Inflammatory macrophage (primary cell): ENCODE measurements at regions not wholly inside any gene's neighbourhood (a gene's known extent, or its start where the extent isn't known, plus 50 kb on each side); places are given as distances from the start of the nearest gene placed in this dataset.
A peak's percentile ranks its signal among the peaks of the same experiment; 100 is the strongest.

ENCODE experiments used
- DNase-seq, 2 donors: peaks; one replicate each; pipeline ENCODE4 v3.0.0-alpha.2; 2020 to 2022

- DNase-seq: no peak
Observed at GRCh38 chr6:14335071-14335470, 217.5 kb downstream of the CD83 start.

GRCh38 chr6:14337152-14337551, 219.6 kb downstream of the CD83 start:
- peak; percentile 34 to 78 for DNase-seq

- no peak for DNase-seq
Observed at GRCh38 chr6:14339172-14339571, 221.6 kb downstream of the CD83 start.

GRCh38 chr6:14339711-14340584, 222.4 kb downstream of the CD83 start:
- DNase-seq: no peak

DNA sequence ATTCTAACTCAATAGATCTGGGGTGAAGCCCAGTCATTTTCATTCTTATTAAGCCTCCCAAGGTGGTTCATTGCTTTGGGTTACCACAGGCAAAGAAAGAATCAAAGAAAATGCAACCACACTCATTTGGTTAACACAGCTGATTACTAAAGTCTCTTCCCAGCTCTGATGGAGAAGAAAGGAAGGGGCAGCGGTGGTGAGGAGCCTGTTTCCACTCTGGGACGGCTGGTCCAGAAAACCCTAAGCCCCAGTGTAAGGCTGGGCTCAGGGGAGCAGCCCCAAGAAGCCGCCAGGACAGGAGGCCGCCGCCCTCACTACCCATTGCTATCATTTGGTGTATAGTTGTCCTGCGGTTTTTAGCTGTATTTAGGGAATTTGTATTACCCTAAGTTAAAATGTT, 226.9 kb downstream of the CD83 start:
- DNase-seq: no peak

- peak; percentile 6 to 13 for DNase-seq
Observed at GRCh38 chr6:14348389-14348788, 230.8 kb downstream of the CD83 start.

DNA sequence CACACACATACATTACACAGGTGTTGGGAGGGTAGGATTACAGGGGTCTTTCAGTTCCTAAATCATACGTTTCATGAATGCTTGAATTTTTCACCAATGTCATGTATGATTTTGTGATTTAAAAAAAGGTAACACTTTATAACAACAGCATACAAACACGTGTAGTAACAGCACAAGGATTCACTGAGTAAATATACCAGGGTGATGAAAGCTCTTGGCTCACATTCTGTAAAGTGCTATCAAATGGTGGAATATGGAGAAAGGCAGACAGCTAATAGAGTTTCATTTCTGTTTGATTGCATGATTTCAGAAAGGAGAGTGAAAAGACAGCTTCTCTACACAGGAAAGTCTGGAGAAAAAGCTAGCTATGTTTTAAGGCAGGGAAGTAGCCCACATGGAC, 231.9 kb downstream of the CD83 start:
- no peak for DNase-seq

DNA sequence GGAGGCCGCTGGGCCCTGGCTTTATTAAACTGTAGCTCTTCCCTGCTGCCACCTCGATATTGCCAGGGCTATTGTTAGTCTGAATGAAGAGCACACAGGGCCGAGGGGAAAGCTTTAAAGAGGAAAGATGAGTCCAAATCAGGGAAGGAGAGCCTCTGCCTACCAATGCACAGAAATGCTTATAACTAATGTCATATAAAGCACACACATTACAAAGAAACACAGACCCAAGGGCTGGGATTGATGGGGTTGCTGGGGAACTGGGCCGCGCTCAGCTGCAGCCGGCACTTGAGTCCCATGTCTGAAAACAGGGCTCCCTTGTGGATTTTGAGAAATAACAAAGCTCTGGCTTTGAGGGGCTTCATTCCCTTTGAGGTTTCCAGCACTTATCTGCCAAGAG, 232.6 kb downstream of the CD83 start:
- no peak for DNase-seq

- DNase-seq: no peak
Observed at GRCh38 chr6:14353281-14353680, 235.7 kb downstream of the CD83 start.

DNA sequence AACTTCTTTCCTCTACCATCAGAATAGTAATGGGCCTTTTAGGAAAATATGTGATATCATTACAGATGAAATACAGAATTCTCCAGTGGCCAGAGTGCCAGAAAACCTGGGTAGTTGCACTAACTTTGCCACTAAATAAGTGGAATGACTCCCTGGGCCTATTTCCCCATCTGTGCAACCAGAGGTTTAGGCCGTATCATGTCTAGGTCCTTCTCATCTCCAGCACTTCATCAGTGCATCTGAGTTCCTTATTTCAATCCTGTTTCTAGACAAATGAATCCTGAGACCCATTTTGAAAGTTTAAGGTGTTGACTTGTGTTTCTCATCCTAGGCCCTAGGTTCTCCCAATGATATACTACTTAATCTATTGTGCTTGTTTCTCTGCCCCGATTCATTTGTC, 236.2 kb downstream of the CD83 start:
- DNase-seq: no peak

DNA sequence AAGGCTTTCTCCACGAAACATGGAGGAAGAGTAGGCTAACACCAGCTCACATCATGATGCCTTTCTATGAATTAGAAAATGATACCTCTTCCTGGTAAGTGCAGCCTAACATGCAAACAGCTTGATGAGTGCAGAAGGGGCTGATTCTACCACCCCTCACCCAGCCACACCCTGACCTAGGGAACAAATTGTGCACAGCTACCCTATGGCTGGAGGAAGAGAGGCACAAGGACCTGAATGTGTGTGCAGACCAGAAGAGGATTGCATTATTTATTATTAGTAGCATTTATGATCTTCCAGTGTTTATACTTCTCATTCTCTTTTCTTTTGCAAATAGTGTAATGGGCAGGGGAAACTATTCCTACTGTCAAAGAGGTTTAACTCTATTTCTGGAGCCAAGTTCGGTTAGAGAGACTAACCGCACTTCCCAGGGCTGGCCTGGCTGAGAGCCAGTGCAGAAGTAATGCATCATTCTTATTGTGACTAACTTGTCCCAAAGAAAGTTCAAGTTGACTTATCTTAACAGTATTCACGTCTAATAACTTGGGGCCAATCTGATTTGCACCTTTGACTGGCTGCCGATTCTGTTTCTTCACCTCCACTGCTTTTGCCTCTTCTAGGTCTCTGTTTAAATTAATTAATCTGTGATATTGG, 237.5 kb downstream of the CD83 start:
- peak; percentile 51 to 61 for DNase-seq

DNA sequence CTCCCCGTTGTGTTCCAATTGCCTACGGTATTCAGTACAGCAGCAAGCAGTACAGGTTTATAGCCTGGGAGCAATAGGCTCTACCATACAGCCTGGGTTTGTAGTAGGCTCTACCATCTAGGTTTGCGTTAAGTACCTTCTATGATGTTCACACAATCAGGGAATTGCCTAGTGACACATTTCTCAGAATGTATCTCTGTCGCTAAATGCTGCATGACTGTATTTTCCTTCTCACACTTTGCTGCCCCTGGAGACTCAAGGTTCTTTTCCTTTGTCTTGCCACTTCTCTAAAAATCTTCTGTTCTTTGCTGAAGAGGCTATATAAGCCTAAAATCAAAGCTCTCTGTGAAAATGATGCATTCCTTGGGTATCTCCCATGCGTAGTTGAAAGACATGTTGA, 241.9 kb downstream of the CD83 start:
- DNase-seq: no peak

- no peak for DNase-seq
Observed at GRCh38 chr6:14360565-14360964, 243.0 kb downstream of the CD83 start.

DNA sequence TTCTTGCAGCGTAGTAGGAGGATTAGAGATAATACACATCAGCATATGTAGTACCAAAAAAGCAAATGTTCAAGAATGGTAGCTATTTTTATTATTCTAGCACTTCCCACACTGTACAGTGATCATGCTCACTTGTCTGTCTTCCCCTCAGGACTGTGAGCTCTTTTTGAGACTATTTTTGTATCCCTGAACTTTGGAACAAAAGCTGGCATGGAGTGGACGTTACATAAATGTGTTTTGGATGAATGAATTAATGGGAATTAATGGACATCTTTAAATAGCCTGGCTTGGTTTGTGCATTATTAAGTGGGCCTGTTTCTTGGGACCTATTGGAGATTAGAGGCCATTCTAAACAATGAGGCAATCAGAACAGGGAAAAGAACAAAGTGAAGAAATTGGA, 243.7 kb downstream of the CD83 start:
- no peak for DNase-seq

DNA sequence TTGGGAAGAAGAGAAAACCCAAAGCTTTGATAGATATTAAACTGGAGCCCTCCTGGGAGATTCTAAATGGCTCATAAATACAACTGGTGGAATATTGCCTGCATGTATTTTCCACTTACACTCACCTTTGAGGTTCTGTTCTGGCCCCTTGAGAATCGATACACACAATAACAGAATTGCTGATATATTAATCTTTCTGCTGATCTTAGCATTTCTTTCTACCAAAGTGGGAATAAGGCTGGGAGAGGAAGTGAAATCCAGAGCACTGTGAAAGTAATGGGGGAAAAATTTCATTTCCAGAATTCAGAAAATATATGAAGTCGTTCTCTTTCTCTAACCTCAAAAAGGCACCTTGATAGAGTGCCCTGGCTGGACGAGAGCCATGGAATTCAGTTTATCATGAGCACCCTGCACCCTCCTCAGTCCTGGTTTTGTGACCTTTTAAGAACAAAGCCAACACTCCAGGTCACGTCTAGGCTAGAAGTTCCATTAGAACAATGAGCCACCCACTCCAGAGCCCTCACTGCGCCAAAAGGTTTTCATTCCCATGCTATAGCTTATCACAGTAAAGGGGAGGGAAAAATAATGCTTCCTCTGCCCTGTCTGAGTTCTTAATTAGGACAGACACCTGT, 244.5 kb downstream of the CD83 start:
- no peak for DNase-seq

DNA sequence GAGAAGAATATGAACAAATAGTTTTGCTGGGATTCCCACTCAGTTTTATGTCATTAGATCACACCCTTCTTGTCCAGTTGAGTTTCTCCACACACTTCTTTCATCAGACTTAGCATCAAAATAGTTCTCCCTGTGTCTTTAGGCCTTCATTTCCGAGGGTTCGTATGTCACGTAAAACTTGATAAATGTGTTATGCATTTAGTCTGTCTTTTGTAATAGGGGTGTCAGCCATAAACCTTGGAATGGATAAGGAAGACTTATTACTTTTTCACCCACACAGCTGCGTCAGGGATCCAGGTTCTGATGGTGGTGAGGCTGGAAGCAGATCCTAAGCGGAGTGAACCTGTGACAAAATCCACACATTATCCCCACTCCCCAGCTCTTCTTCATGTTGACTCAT, 246.8 kb downstream of the CD83 start:
- DNase-seq: no peak

GRCh38 chr6:14365393-14365792, 247.8 kb downstream of the CD83 start:
- no peak for DNase-seq

DNA sequence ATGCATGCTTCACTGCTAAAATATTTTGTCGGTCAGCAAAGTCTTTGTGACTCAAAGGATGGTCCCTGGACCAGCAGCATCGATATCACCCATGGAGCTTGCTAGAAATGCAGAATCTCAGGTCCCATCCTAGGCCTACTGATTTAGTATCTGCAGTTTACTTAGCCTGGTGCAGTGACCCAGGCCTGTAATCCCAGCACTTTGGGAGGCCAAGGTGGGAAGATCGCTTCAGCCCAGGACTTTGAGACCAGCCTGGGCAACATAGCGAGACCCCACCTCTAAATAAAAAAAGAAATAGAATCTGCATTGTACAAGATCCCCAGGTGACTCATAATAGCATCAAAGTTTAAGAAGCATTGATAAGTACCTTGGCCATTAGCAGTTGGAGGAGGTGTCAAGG, 248.7 kb downstream of the CD83 start:
- DNase-seq: no peak

GRCh38 chr6:14366872-14367271, 249.3 kb downstream of the CD83 start:
- DNase-seq: no peak

- no peak for DNase-seq
Observed at GRCh38 chr6:14367296-14367695, 249.7 kb downstream of the CD83 start.

DNA sequence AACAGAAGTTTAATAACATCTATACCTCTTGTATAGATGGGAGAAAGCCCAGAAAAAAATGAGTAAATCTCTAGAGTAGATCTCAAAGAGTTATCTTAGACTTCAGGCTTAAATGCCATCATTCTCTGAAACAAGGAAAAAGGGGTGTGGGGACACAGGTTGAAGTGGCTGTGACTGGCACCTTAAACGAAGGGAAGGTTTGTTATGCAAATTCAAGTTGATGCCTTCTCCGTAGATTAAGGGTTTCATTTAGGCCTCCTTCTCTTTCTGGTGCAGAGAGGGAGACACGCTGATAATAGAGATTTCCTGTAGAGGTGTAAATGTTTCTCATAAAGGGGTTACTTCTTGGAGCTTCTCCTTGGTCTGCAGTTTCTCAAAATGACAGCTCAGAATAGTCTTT, 252.1 kb downstream of the CD83 start:
- no peak for DNase-seq

DNA sequence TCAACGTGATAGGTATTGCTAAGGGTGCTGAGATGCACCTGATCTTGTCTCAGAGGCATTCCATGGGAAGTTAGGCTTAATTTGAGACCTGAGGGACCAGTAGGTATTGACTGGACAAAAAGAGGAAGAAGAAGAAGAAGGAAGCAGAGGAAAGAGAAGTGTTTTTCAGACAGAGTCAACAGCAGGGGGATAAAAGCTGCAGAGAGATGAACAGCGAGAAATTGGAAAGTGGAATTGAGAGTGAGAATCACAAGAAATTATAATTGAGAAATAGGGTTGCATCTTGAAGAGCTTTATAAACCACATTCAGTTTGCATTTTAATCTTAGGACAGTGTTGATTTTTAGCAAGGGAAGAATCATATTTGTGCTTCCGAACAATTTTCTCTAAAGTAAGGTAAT, 254.0 kb downstream of the CD83 start:
- peak; percentile 22 to 61 for DNase-seq

- no peak for DNase-seq
Observed at GRCh38 chr6:14372734-14373489, 255.3 kb downstream of the CD83 start.
